HG03469 (cell line): ENCODE measurements at regions not wholly inside any gene's neighbourhood (a gene's known extent, or its start where the extent isn't known, plus 50 kb on each side); places are given as distances from the start of the nearest gene placed in this dataset.
"Not testable (repeated sequence)": the region's sequence is repeated elsewhere in the genome, so short reads cannot be mapped to it uniquely, and the experiment has no call there.

Experiments
- ATAC-seq: cut with Tn5 transposase; IDR thresholded peaks from one replicate; pipeline ENCODE4 v1.9.1; 2021; ENCODE audit warnings: mild to moderate bottlenecking, moderate library complexity, moderate number of reproducible peaks; ENCODE audit not compliant: unreplicated experiment

DNA sequence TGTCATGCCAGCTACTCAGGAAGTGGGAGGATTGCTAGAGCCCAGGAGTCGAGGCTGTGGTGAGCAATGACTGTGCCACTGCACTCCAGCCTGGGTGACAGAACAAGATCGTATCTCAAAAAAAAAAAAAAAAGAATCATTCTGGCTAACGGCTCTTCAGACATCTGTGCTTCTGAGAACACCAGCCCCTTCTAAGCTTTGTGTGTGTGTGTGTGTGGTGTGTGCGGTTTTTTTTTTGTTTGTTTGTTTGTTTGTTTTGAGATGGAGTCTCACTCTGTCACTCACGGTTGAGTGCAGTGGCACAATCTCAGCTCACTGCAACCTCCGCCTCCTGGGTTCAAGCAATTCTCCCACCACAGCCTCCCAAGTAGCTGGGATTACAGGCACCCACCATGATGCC, 79.4 kb upstream of the DRD5 start:
- not testable (repeated sequence) for ATAC-seq

DNA sequence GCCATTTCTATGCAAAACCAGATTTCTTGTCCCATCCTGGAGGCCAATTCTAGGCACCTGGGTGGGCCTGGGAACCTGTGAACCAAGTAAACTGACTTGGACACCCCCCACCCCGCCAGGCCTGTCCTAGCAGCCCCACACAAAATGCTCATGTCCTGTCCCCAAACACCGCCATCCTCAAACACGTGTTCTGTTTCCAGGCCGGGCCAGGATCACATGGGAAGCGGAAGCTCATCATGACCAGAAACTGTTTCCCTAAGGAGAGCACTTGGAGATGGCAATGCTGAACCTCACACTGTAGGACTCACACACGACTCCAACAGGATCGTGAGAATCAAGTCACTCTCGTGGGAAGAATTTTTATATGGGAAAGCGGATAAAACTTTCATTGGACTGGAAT, 78.7 kb upstream of the DRD5 start:
- not testable (repeated sequence) for ATAC-seq

DNA sequence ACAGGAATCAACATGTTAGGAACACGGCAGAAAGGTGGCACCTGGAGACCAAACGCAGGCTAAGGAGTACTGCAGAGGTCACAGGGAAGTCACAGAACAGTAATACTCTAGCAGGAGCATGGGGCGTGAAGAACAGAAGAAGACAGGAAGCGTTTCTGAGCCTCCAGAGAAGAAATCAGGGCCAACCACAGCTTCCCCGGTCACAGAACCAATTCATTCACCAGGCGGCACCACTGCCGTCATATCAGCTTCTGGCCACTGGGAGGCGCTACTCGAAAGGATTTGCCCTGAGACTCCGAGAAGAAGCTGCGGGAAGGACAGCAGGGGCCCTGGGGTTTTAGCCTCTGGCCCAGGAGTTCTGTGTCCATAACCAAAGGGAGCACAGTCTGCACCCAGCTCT, 78.0 kb upstream of the DRD5 start:
- ATAC-seq = no peak

DNA sequence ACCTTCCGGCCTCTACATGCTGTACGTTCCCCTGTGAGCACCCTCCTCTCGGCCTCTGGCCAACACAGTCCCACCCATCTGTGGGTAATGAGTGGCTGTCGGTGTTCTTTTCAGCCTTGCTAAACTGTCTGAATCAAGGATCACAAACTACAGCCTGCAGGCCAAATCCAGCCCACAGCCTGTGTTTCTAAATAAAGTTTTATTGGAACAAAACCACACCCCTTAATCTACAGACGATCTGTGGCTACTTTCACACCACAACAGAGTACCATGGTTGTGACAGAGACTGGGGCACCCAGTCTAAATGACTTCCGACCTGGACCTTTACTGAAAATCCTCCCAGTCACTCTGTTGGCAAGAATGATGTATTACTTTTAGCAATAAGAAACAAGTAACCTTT, 77.3 kb upstream of the DRD5 start:
- not testable (repeated sequence) for ATAC-seq

DNA sequence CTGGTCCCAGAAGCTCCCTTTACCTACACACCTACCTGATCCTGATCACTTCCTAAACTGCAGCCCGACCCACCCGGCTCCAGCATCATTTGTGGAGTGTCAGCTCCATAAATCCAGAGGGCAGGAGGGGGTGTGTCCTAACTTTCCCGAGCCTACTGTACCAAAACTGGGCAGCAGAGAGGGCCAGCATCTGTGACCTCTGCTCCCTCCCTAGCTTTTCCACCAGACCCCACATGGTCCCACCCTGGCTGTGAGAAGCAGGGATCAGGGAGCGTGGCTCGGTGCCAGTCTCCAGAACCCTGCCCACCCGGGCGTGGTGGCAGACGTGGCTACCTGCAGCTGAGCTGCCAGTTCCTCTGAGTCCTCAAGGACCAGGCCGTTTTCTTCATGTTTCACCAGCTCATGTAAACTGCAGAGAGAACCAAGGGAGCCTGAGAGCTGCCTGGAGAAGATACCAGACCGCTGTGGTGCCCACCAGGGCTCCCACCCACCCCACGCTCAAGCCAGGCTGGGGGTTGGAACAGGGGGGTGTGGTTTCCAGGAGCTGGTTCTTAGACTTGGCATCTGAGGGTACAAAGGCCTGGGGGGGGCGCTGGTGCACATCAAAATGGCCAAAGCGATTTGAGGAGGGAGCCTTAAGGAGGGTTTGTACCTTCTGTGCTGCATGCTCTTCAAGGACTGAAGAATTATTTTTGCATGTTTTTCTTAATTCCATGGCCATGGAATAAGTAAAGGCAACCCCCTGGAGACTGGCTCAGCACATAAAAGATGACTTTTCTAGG, 76.7 kb upstream of the DRD5 start:
- no peak for ATAC-seq

DNA sequence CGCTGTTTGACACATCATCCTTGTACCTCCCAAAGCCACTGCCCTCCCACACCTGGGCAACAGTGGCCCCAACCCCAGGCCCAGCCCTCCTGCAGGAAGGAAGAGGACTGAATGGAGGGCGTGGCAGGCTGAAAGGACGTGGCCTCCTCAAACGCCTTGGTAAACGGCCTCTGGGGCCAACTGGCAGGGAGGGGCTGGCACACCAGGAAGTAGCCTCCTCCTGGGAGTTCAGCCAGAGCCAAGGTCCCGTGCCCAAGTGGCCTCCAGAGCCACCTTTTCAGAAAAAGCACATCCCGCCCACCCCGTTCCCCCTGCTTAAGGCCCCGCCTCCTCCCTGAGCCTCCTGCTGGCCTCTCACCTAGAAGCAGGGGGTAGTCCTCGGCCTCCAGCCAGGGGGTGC, 74.2 kb upstream of the DRD5 start:
- ATAC-seq = not testable (repeated sequence)

DNA sequence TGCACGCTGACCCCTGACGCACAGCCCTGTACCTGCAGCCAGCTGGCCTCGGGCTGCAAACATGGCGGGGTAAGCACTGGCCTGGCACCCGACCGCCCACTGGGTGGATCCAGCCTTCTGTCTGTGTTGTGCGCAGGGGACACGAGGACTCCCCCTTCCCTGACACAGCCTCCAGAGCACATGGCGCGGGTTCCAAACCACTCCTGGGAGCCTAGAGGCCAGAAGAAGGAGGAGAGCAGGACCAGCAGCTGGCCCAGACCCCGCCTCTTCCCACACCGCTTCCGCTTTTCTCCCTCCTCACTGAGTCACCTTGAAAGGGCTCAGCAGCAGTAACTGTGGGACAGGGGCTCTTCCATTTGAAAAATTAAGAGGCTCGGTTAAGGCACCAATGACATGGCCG, 73.5 kb upstream of the DRD5 start:
- ATAC-seq = not testable (repeated sequence)

DNA sequence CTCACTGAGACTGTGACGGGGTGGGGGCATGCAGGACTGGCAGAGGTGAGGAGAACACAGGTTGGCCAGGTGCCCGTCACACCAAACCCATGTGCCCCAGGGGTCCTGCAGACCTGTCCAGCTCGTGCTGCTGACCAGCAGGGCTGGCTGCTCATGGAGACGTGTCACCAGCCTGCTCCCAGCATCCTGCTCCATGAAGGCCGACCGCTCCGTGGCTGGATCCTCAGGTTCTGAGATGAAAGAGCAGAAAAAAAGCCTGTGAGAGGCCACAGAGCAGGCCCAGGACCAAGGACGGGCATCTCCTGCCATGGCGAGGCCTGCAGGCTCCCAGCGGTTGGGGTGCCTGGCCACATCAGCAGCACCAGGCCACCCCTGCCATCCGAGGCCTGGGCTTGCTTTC, 71.7 kb upstream of the DRD5 start:
- no peak for ATAC-seq

DNA sequence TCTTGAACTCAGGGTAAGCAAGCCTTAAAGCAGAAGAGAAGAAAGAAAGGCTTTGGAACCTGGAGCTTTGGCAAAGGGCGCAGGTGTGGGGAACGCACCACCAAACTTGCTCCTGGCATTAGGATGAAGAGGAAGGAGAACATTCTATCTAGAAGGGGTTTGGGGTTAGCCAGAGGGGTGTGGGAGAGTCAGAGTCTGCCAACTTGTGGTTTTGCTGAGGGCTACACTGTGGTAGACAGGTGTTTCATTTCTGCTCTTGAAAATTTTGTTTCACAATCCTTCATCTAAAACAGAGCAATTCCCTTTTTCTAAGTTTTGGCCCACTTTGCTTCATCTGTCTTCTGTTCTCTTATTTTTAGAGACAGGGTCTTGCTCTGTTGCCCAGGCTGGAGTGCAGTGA, 66.2 kb upstream of the DRD5 start:
- not testable (repeated sequence) for ATAC-seq

DNA sequence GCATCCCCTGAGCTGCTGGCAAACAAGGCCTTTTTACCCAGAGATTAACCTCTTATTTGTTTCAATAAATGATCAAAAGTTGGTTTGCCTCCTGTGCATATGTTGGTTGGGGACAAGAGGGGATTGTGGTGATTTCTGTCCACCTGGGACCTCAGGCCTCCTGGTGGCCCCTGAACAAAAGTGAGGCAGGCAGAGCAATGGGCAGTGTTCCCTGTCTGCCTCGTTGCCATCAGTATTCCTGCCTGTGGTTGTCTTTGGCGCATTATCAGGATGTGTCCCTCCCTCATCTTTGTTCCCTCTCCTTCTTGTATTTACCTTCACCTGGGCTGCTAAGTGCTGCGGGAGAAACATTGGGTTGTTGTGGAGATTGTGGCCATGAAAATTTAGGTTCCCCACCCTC, 65.3 kb upstream of the DRD5 start:
- ATAC-seq = no peak

DNA sequence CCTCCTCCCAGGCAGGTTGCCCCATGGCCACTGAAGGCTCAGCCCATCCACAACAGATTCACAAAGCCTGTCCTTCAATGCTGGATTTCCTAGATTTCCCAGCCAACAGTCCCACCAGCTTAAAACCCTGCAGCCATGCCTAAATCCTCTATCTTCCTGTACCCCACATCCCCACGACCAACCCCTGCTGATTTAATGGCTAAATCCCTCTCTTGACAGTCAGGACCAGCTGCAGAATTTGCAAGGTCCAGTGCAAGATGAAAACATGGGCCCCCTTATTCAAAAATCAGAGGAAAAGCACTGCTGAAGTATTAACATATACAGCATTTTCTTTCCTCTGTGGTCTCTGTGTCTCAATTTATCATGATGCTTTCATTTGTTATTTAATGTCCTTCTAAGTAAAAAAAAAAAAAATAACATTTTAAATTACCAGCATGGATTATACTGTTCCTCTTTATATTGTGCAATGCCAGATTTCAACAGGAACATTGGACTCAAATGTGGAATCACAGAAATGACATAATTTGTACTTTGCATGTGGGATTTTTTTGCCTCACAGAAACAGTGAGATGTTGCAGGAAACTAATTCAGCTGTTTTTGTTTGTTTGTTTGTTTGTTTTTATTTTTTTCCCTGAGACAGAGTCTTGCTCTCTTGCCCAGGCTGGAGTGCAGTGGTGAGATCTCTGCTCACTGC, 63.0 kb upstream of the DRD5 start:
- not testable (repeated sequence) for ATAC-seq

DNA sequence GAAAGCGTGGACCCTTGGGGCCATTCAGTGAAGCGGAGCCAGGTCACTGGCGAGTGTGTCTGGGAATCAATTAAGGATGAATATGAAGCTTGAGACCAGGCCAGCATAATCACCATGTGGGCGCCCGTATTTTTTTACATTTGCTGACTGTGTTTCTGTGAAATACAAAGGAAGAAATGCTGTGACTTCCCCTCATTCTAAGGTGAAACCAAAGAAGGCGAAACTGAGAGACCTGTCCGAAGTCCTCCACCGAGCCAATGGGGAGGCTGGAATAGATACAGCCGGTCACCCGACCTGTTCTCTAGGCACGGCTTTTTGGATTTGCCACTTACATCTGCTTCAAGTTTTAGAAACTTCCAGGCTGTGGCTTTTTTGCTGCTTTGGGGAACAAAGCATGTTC, 59.3 kb upstream of the DRD5 start:
- not testable (repeated sequence) for ATAC-seq
